GM12878 (cell line): ENCODE measurements at regions not wholly inside any gene's neighbourhood (a gene's known extent, or its start where the extent isn't known, plus 50 kb on each side); places are given as distances from the start of the nearest gene placed in this dataset.

ENCODE experiments used
- CHD1 ChIP-seq: IDR thresholded peaks from 2 replicates; pipeline ENCODE4 v1.6.1; 2012; ENCODE audit warnings: low read depth, low read length, improper control_type of control experiment
- EZH2 ChIP-seq: IDR thresholded peaks from 2 replicates; pipeline ENCODE4 v1.6.1; 2012; ENCODE audit warnings: low read depth, mild to moderate bottlenecking, control low read depth, inconsistent platforms, low read length, borderline replicate concordance; ENCODE audit not compliant: control insufficient read depth
- FOXK2 ChIP-seq: fragments of 450-650 bp; IDR thresholded peaks from 2 replicates; pipeline ENCODE4 v1.6.1; 2017; ENCODE audit warnings: mild to moderate bottlenecking, moderate library complexity
- NR2C2 ChIP-seq: IDR thresholded peaks from 2 replicates; pipeline ENCODE4 v1.6.1; 2011; ENCODE audit warnings: borderline replicate concordance, low read depth; ENCODE audit not compliant: control insufficient read depth, insufficient read length
- POLR2A ChIP-seq: IDR thresholded peaks from 2 replicates; pipeline ENCODE4 v1.6.1; 2011; ENCODE audit warnings: low read depth, mild to moderate bottlenecking, low read length
- SMAD1 ChIP-seq: fragments of 450-650 bp; IDR thresholded peaks from 2 replicates; pipeline ENCODE4 v1.6.1; 2018; ENCODE audit warnings: mild to moderate bottlenecking, low read depth; ENCODE audit not compliant: partially characterized antibody
- ZSCAN29 ChIP-seq: fragments of 450-650 bp; IDR thresholded peaks from 2 replicates; pipeline ENCODE4 v1.6.1; 2017; ENCODE audit warnings: mild to moderate bottlenecking, moderate library complexity
- TF ChIP-seq, protein P1 (sequence below): IDR thresholded peaks from 2 replicates; pipeline ENCODE4 v1.6.1; 2012; ENCODE audit warnings: mild to moderate bottlenecking, low read depth, low read length

DNA sequence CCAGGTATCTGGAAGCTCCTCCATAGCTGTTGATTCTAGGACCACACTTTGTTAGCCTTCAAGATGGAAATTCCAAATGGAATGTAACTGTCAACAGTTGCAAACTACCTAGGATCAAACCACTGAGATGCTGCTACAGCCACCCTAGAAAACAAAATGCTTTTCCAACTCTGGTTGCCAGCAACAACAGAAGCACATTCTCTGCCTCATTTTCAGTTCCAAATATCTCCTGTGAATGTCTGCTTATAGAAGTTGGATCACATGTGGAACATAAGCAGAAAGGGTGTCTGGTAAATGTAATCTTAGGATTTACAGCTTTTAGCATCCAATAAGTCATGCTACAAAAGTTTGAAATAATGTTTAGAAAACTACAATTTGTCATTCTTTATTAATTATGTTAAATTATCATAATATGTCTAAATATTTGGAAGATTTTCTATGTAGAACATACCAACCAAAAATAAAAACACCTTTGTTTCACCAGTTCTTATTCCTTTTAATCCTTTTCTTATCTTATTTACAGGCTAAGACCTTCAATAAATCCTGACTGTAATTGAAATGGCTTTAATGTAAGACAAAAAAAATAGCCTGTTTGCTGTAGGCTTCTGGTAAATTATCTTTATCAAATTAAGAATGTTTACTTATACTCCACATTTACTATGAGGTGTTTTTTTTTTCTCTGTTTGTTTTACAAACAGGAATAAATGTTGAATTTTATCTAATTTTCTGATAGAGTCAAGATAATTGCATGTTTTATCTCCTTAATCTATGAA is 687.1 kb downstream of the IGSF11 start:
- TF ChIP-seq EZH2 (no peak), POLR2A (no peak), NR2C2 (no peak), SMAD1 (no peak), CHD1 (no peak), ZSCAN29 (no peak), FOXK2 (no peak)
- TF ChIP-seq, protein P1, sequence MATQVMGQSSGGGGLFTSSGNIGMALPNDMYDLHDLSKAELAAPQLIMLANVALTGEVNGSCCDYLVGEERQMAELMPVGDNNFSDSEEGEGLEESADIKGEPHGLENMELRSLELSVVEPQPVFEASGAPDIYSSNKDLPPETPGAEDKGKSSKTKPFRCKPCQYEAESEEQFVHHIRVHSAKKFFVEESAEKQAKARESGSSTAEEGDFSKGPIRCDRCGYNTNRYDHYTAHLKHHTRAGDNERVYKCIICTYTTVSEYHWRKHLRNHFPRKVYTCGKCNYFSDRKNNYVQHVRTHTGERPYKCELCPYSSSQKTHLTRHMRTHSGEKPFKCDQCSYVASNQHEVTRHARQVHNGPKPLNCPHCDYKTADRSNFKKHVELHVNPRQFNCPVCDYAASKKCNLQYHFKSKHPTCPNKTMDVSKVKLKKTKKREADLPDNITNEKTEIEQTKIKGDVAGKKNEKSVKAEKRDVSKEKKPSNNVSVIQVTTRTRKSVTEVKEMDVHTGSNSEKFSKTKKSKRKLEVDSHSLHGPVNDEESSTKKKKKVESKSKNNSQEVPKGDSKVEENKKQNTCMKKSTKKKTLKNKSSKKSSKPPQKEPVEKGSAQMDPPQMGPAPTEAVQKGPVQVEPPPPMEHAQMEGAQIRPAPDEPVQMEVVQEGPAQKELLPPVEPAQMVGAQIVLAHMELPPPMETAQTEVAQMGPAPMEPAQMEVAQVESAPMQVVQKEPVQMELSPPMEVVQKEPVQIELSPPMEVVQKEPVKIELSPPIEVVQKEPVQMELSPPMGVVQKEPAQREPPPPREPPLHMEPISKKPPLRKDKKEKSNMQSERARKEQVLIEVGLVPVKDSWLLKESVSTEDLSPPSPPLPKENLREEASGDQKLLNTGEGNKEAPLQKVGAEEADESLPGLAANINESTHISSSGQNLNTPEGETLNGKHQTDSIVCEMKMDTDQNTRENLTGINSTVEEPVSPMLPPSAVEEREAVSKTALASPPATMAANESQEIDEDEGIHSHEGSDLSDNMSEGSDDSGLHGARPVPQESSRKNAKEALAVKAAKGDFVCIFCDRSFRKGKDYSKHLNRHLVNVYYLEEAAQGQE: no peak
